CD4-positive, alpha-beta T cell treated with Interferon gamma for 1 hour (primary cell): ENCODE measurements at regions not wholly inside any gene's neighbourhood (a gene's known extent, or its start where the extent isn't known, plus 50 kb on each side); places are given as distances from the start of the nearest gene placed in this dataset.
"Not testable (repeated sequence)": the region's sequence is repeated elsewhere in the genome, so short reads cannot be mapped to it uniquely, and the experiment has no call there.

Source experiments
- DNase-seq: peaks from one replicate; pipeline ENCODE4 v3.0.0-alpha.2; 2020

GRCh38 chr5:174828804-174829510 is 104.6 kb downstream of the MSX2 start:
- DNase-seq: no peak

- no peak for DNase-seq
Measured at GRCh38 chr5:174827558-174827957, 103.2 kb downstream of the MSX2 start.

- no peak for DNase-seq
Measured at GRCh38 chr5:174825587-174825986, 101.2 kb downstream of the MSX2 start.

GRCh38 chr5:174818430-174818829 is 94.0 kb downstream of the MSX2 start:
- no peak for DNase-seq

GRCh38 chr5:174817610-174818009 is 93.2 kb downstream of the MSX2 start:
- no peak for DNase-seq

GRCh38 chr5:174816858-174817257 is 92.5 kb downstream of the MSX2 start:
- no peak for DNase-seq

GRCh38 chr5:174811438-174811837 is 87.1 kb downstream of the MSX2 start:
- no peak for DNase-seq

- no peak for DNase-seq
Measured at GRCh38 chr5:174810796-174811195, 86.4 kb downstream of the MSX2 start.

GRCh38 chr5:174807471-174807870 is 83.1 kb downstream of the MSX2 start:
- DNase-seq: no peak

GRCh38 chr5:174806729-174807128 is 82.3 kb downstream of the MSX2 start:
- no peak for DNase-seq

- no peak for DNase-seq
Measured at GRCh38 chr5:174801798-174802197, 77.4 kb downstream of the MSX2 start.

- no peak for DNase-seq
Measured at GRCh38 chr5:174800435-174800834, 76.1 kb downstream of the MSX2 start.

- DNase-seq: no peak
Measured at GRCh38 chr5:174799121-174799520, 74.7 kb downstream of the MSX2 start.

GRCh38 chr5:174798551-174798951 is 74.2 kb downstream of the MSX2 start:
- no peak for DNase-seq

- DNase-seq: no peak
Measured at GRCh38 chr5:174796711-174797192, 72.4 kb downstream of the MSX2 start.

GRCh38 chr5:174794931-174795672 is 70.7 kb downstream of the MSX2 start:
- no peak for DNase-seq

GRCh38 chr5:174793684-174794328 is 69.4 kb downstream of the MSX2 start:
- no peak for DNase-seq

GRCh38 chr5:174793076-174793475 is 68.7 kb downstream of the MSX2 start:
- DNase-seq: no peak

GRCh38 chr5:174792265-174792664 is 67.9 kb downstream of the MSX2 start:
- not testable (repeated sequence) for DNase-seq

- DNase-seq: no peak
Measured at GRCh38 chr5:174790906-174791305, 66.5 kb downstream of the MSX2 start.

GRCh38 chr5:174789596-174789995 is 65.2 kb downstream of the MSX2 start:
- DNase-seq: no peak

GRCh38 chr5:174785120-174785680 is 60.8 kb downstream of the MSX2 start:
- no peak for DNase-seq
